GM12865 (cell line): ENCODE measurements at regions not wholly inside any gene's neighbourhood (a gene's known extent, or its start where the extent isn't known, plus 50 kb on each side); places are given as distances from the start of the nearest gene placed in this dataset.

Experiments used
- DNase-seq: peaks from one replicate; pipeline ENCODE4 v3.0.0; 2010; ENCODE audit warnings: low read depth
- H3K4me3 ChIP-seq: 2 replicates; pipeline ENCODE4 v1.5.1; 2011; ENCODE audit warnings: mild to moderate bottlenecking, low read depth, low read length, control low read depth
- CTCF ChIP-seq: IDR thresholded peaks from 2 replicates; pipeline ENCODE4 v1.5.1; 2011; ENCODE audit warnings: low read length, control low read depth, low read depth, inconsistent platforms; ENCODE audit not compliant: insufficient read depth; ENCODE audit errors: missing control alignments

GRCh38 chr12:131454418-131455217 lies 256.3 kb upstream of the SFSWAP start:
- H3K4me3 ChIP-seq, result no peak overlapping the region
- TF ChIP-seq CTCF, result peak; percentile 84
- DNase-seq, result peak; percentile 81

GRCh38 chr12:131455218-131455506 lies 255.7 kb upstream of the SFSWAP start:
- no peak for TF ChIP-seq CTCF
- H3K4me3 ChIP-seq, result no peak overlapping the region
- no peak for DNase-seq

GRCh38 chr12:131455581-131456110 lies 255.2 kb upstream of the SFSWAP start:
- TF ChIP-seq CTCF, result no peak
- no peak for DNase-seq
- no peak overlapping the region for H3K4me3 ChIP-seq

GRCh38 chr12:131456301-131457027 lies 254.4 kb upstream of the SFSWAP start:
- no peak for DNase-seq
- H3K4me3 ChIP-seq, result no peak overlapping the region
- TF ChIP-seq CTCF, result no peak

- no peak for TF ChIP-seq CTCF
- no peak overlapping the region for H3K4me3 ChIP-seq
- no peak for DNase-seq
These were observed 253.9 kb upstream of the SFSWAP start for GRCh38 chr12:131457028-131457310.

- no peak for TF ChIP-seq CTCF
- no peak for DNase-seq
- no peak overlapping the region for H3K4me3 ChIP-seq
These were observed 253.4 kb upstream of the SFSWAP start for GRCh38 chr12:131457331-131458047.
